GM03348 (cell line): ENCODE measurements at regions not wholly inside any gene's neighbourhood (a gene's known extent, or its start where the extent isn't known, plus 50 kb on each side); places are given as distances from the start of the nearest gene placed in this dataset.

Source experiments
- DNase-seq: peaks from one replicate; pipeline ENCODE4 v3.0.0; 2012; ENCODE audit warnings: low spot score

DNA sequence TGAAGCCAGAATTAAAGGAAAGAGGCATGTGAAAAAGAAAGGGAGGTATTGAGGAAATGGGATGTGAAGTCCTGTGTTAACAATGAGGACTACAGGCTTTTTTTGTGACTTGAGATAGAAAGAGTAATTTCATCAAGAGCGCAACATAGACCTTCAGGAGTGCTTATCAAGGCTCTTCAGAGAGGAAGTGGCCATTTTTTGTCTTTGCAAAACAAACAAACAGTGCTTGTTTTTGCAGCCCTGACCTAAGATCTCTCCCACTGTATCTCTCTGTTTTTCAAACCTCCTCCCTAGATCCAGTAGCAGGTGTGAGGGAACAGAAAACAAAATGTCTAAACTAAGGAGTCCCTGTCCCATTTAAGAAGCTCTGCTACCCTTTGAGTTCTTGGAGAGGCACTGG, 710.3 kb upstream of the MARCKS start:
- DNase-seq = no peak

DNA sequence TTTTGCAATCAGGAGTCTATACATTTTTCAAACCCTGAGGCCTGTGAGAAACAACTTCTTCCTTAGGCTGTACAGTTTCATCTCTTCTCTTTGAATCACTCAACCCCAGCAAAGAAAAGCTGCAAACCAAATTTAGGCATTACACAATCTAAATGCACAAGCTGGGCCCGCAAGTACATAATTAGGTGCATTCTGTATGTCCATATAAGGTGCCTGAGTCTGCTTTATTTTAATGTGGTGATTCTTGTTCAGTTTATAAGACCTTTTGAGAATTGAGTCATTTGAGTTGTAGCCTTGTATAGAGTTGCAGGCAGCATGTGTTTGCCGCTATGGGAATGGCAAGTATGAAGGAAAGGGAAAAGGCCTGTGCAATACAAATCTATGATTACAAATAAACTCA, 709.6 kb upstream of the MARCKS start:
- no peak for DNase-seq

GRCh38 chr6:113148566-113148965, 708.6 kb upstream of the MARCKS start:
- no peak for DNase-seq

DNA sequence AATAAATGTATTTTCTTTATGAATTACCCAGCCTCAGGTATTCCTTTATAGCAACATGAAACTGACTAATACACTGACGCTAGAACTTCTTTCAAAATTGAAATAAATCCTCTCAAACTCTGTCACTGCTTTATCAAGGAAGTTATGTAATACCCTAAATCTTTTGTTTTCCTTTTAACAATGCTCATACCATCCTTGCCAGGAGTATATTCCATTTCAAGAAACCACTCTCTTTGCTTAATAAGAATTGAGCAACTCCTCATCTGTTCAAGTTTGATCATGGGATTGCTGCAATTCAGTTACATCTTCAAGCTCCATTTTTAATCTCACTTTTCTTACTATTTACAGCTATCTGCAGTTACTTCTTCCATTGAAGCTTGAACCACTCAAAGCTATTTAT, 707.6 kb upstream of the MARCKS start:
- DNase-seq = no peak

DNA sequence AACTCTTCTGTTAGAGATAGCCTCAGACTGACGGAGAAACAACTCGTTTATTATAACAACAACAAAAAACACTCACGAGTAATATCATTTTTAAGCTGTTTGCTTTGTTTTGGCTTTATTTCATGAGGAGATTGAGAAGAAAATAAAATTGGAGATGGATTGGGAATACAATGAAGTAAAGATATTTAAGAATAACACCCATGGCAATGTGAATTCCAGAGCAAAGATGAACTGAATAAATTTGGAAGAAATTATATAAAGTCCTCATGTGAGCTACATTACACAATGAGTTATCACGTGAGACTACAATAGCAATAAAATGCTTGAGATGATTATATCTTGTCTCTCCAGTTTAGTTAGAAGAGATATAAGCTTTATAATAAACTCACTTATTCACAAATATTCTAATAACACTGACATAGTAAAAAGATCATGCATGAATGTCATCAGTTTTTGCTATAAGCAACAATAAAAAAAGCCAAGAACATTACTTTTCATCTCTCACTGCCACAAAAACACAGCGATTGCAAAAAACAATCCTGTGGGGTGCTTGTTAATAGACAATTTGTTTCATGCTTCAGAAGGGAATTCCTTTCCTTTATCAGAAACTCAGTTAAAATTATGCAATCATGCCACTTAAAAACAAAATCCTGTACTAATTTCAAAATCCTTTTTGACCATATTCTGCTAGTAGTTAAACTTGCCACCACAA, 696.7 kb upstream of the MARCKS start:
- no peak for DNase-seq

DNA sequence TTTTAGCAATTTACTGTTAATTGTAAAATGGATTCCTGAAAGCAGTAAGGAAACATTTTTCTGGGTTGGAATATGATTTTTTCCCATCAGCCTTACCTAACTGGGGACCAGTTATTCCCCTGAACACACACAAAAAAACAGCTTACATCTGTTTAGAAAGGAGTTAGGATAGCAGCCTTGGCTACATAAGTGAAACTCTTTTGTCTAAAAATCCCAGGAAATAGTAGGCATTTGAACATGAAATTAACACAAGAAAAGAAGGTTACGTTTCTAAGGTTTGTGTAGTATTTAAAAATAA, 696.2 kb upstream of the MARCKS start:
- DNase-seq = no peak

GRCh38 chr6:113162739-113163138, 694.4 kb upstream of the MARCKS start:
- no peak for DNase-seq

DNA sequence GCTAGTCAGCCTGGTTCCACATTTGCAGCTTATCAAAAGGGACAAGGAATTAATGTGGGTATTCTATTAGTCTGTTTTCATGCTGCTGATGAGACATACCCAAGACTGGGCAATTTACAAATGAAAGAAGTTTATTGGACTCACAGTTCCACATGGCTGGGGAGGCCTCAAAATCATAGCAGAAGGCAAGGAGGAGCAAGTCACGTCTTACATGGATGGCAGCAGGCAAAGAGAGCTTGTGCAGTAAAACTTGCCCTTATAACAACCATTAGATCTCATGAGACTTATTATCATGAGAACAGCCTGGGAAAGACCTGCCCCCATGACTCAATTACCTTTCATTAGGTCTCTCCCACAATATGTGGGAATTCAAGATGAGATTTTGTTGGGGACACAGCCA, 689.1 kb upstream of the MARCKS start:
- DNase-seq = no peak

- DNase-seq = no peak
Observed at GRCh38 chr6:113169484-113169883, 687.7 kb upstream of the MARCKS start.

- DNase-seq = no peak
Observed at GRCh38 chr6:113170454-113170853, 686.7 kb upstream of the MARCKS start.

DNA sequence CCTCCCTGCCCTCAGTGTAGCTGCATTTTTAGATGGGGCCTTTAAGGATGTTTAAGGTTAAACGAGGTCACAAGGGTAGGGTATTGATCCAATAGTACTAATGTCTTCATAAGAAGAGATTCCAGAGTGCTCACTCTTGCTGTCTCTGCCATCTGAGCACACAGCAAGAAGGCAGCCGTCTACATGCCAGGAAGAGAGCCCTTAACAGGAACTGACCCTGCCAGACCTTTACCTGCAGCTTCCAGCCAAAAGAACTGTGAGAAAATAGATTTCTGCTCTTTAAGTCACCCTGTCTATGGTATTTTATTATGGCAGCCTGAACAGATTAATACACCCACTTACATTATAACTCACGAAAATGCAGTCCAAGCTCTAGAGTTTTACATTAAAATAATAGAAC, 685.3 kb upstream of the MARCKS start:
- DNase-seq = no peak

DNA sequence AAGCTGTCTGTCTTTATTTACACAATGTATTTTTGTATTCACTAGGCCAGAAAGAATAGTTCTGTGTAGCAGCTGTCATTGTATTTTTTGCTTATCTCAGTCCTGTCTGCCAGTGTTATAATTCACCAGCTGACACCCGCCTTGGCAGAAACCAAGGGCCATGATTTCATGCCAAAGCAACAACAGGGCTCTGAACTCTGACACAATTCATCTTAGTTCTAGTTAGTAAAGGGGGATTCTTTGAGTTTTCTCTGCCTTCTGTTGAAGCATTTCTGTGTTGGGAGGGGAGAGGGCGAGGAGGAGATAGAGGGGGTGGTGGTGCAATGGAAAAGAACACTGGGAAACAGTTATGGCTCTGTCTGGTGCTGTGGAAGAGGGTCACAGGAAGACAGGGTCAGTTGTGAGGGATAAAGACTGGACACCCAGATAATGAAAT, 684.6 kb upstream of the MARCKS start:
- DNase-seq = no peak

DNA sequence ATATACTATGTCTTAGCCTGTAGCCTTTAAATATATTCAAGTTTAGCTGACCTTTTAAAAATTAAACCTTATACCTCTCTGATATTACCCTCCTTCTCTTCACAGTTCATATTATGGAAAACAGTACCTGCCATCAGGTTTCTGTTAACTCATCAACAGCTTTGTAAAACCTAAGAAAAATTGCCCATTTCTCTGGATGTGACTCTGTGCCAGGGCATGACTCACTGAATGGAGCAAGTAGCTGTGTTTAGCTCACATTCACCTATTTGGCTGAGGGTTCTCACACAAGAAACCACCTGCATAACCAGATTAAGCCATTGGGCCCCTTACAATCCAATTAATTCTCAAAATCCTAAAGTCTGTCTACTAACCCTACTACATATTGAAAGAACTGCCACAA, 678.8 kb upstream of the MARCKS start:
- no peak for DNase-seq

- DNase-seq = no peak
Observed at GRCh38 chr6:113181164-113181563, 676.0 kb upstream of the MARCKS start.

DNA sequence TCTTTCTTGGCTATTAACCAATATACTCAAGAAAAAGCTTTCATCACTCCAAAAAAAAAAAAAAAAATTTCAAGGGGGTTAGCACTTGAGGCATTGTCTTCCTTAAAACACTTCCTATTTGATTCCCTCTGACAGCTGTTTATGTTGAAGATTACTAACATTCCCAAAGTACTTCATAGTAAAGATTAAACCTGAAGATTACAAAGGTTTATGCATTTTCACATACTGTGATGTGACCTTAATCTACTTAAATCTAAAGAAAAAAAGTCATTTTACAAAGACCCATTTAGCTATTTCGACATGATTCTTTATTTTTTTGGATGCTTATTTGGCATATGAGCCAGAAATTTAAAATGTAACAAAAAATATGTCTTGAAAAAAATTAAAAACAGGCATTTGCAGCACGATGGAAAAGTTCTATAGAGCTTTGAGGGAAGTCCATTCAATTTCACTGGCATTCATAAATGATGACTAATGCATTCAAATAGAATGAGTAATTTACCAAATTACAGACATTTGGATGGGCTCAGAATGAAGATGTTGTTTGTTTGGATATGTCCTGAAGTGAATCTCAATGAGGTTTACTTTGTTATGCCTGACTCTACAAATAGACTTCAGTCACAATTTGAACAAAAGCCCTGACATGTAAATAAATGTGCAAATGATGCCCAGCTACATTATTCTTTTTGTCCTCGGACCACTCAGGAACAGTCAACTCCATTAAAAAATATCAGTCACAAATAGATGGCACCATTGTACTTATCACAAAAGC, 674.6 kb upstream of the MARCKS start:
- DNase-seq = peak; percentile 59

- DNase-seq = peak; percentile 57
Observed at GRCh38 chr6:113184291-113184690, 672.9 kb upstream of the MARCKS start.

- DNase-seq = no peak
Observed at GRCh38 chr6:113184736-113185135, 672.4 kb upstream of the MARCKS start.

DNA sequence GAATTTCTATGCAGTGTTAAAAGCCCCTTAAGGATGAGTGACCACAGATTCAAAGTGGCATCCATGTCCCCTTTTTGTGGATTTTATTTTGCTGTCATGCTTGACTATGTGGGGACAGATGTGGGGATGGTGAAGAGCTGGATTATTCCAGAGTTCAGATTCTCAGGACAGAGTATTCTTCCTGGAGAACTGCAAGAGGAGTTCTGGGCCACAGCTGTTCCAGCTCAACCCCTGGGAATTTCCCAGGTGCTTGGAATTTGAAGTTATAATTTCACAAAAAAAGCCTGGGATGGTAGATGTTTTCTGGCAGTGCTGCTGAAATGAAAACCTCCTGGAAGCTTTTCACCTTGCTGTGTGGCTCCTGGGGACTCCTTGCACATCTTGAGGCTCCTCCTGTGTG, 671.8 kb upstream of the MARCKS start:
- DNase-seq = no peak

- DNase-seq = peak; percentile 28
Observed at GRCh38 chr6:113187661-113188060, 669.5 kb upstream of the MARCKS start.

- no peak for DNase-seq
Observed at GRCh38 chr6:113188962-113189361, 668.2 kb upstream of the MARCKS start.

DNA sequence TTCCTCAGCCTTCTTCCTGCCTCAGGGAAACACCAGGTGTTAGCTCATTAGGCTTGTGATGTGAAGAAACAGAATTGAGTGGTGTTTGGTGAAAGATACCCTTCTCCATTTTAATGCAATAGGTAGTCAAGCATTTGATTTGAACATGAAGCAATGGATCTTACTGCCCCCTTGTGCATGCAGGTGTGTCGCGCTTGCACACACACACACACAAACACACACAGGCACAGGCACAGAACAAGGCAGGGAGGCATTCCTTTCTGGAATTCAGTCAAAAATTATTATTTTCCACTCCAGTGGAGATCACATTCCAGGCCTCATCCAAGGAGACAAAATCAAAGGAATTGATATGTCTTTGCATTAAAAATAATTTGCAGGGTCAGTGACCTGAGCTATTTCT, 667.0 kb upstream of the MARCKS start:
- DNase-seq = no peak

DNA sequence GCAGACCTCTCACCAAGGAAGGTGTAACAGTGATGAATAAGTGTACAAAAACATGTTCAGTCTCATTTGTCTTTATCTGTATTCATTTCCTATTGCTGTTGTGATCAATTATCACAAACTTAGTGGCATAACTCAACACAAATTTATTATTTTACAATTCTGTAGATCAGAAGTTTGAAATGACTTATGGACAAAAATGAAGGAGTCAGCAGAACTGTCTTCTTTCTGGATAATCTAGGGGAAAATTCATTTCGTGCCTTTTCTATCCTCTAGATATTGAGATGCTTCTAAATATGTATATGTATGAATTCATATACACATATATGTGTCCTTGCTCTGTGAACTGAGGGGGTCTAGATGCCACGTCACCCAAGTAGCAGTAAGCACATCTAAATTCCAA, 663.1 kb upstream of the MARCKS start:
- no peak for DNase-seq

DNA sequence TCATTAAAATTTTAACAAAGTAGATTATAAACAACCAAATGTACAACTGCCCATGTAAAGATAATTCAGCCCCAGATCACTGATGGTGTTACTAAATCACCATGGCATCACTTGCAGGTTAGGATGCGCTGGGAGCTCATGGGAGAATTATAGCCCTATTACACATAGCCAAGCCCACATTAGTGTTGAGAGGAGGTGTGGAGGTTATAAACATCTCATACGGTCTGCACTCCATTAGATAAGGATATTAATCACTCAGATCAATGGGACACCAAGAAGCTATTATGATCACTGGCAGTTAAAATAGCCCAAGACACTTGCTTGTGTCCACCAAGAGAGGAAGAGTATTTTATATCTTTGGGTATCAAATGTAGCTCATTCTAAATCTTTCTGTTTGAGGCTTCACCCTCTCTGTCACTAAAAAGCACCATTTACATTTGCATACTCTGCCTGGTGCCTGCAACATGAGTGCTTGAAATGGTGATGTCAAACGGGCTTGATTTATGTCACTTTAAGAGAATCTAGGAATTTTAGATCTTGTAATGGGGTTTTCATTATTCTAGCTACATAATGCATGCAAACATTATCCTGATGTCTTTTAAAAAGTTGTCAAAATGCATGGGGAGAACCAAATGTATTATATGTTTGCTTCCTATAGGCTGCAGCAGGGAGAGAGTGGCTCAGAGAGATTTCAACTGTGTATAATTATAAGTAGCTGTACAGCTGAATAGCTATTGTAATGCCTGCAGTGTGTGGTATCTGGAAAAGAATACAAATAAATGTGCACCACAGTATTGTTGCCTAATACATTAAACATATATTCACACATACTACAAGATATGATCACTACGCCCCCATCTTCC, 654.1 kb upstream of the MARCKS start:
- no peak for DNase-seq
